OCI-LY3 (cell line): ENCODE measurements at regions not wholly inside any gene's neighbourhood (a gene's known extent, or its start where the extent isn't known, plus 50 kb on each side); places are given as distances from the start of the nearest gene placed in this dataset.

Source experiments
- CTCF ChIP-seq: fragments of 200-600, 300-600 bp; sonication (generic); IDR thresholded peaks from 2 replicates; pipeline ENCODE4 v1.5.1; 2014; ENCODE audit warnings: antibody characterized with exemption, low read length, low read depth
- EZH2phosphoT487 ChIP-seq: fragments of 200-600 bp; shearing (Covaris generic); IDR thresholded peaks from 2 replicates; pipeline ENCODE4 v1.6.1; 2018; ENCODE audit warnings: antibody characterized with exemption, mixed run types, low read depth

GRCh38 chr4:13908455-13908854, 280.9 kb upstream of the BOD1L1 start:
- TF ChIP-seq CTCF (no peak), EZH2phosphoT487 (no peak)
